K562 (cell line): ENCODE measurements at regions not wholly inside any gene's neighbourhood (a gene's known extent, or its start where the extent isn't known, plus 50 kb on each side); places are given as distances from the start of the nearest gene placed in this dataset.

Experiments
- ATAC-seq: fragments of 200-7000 bp; cut with Tn5 transposase; 3 replicates; pipeline ENCODE4 v1.9.1; 2020; ENCODE audit warnings: moderate library complexity
- BruUV-seq: library from RNA; stranded (reverse); fragments of 400-500 nt; replicated peaks from 2 replicates; lab custom pipeline; 2021; lab: Mats Ljungman, UMichigan
- CTCF ChIA-PET: fragments of 300-600 bp; formaldehyde crosslinking; extraction: SDS; loops from one replicate; lab custom pipeline; 2021; ENCODE audit warnings: low intra/inter-chr PET ratio; lab: Yijun Ruan, JAX
- POLR2A ChIA-PET: fragments of 300-600, 350-650 bp; sonication (Branson Sonifier 250); formaldehyde crosslinking; extraction: SDS; loops from one replicate; lab custom pipeline; 2021; ENCODE audit warnings: antibody characterized with exemption, inconsistent platforms; lab: Yijun Ruan, JAX
- DNase-seq, 4 experiments: peaks; one replicate each; pipeline versions ENCODE4 v3.0.0 to v3.0.0-alpha.2; 2011 to 2018; ENCODE audit warnings: low spot score in 3 of 4, mixed read lengths in 3 of 4; ENCODE audit errors: extremely low read depth in 1 of 4
- FAIRE-seq: peaks from 2 replicates; lab custom pipeline; 2011; peaks lifted over from hg19 to GRCh38; lab: Jason Lieb, UNC
- H2AFZ ChIP-seq: 2 replicates; pipeline ENCODE4 v1.6.0; 2011; ENCODE audit warnings: low read depth, low read length, control low read depth, inconsistent platforms
- H3K27ac ChIP-seq: fragments of 200-600 bp; 3 replicates; pipeline ENCODE4 v1.8.0; 2011; ENCODE audit warnings: low read depth, mild to moderate bottlenecking, control low read depth, inconsistent platforms, low read length, moderate library complexity, mixed read lengths; ENCODE audit errors: extremely low read depth
- H3K27me3 ChIP-seq, 2 experiments: fragments of 300-600 bp in 1 of 2; 2 replicates in 1 of 2; 3 replicates in 1 of 2; pipeline versions ENCODE4 v1.6.0 to v1.8.0; 2011; ENCODE audit warnings: inconsistent platforms in 2 of 2, low read length in 2 of 2, mild to moderate bottlenecking in 1 of 2, mixed read lengths in 1 of 2, moderate library complexity in 1 of 2; ENCODE audit not compliant: control insufficient read depth in 2 of 2, insufficient read depth in 2 of 2
- H3K36me3 ChIP-seq: fragments of 300-600 bp; 3 replicates; pipeline ENCODE4 v1.8.0; 2011; ENCODE audit warnings: mild to moderate bottlenecking, low read length, inconsistent platforms; ENCODE audit not compliant: control insufficient read depth, insufficient read depth
- H3K4me1 ChIP-seq, 2 experiments: fragments of 200-600 bp in 1 of 2; replicated peaks in 1 of 2; 2 replicates in 1 of 2; 3 replicates in 1 of 2; pipeline versions ENCODE4 v1.5.1 to v1.8.0; 2011; ENCODE audit warnings: inconsistent platforms in 2 of 2, low read length in 2 of 2, mild to moderate bottlenecking in 1 of 2, mixed read lengths in 1 of 2, moderate library complexity in 1 of 2; ENCODE audit not compliant: control insufficient read depth in 2 of 2, insufficient read depth in 2 of 2
- H3K4me2 ChIP-seq: 2 replicates; pipeline ENCODE4 v1.6.1; 2011; ENCODE audit warnings: low read length, control low read depth, inconsistent platforms, mixed read lengths; ENCODE audit not compliant: insufficient read depth
- H3K4me3 ChIP-seq: fragments of 200-600 bp; sonication (generic), shearing (Covaris generic); 2 replicates; pipeline ENCODE4 v1.5.1; 2016; ENCODE audit warnings: control low read depth, inconsistent platforms
- H3K79me2 ChIP-seq: fragments of 200-600 bp; 3 replicates; pipeline ENCODE4 v1.8.0; 2011; ENCODE audit warnings: low read length, inconsistent platforms; ENCODE audit not compliant: control insufficient read depth, insufficient read depth
- H3K9ac ChIP-seq, 2 experiments: 2 replicates each; pipeline versions ENCODE4 v1.6.0 to v1.6.1; 2011; ENCODE audit warnings: low read depth in 2 of 2, low read length in 2 of 2, control low read depth in 1 of 2, inconsistent platforms in 1 of 2, mild to moderate bottlenecking in 1 of 2, mixed read lengths in 1 of 2; ENCODE audit not compliant: insufficient read depth in 1 of 2
- H3K9me1 ChIP-seq: one replicate; pipeline ENCODE4 v1.6.0; 2011; ENCODE audit warnings: inconsistent platforms, mild to moderate bottlenecking, low read length, moderate library complexity; ENCODE audit not compliant: control insufficient read depth, insufficient read depth
- H3K9me3 ChIP-seq: replicated peaks from 2 replicates; pipeline ENCODE4 v1.5.1; 2011; ENCODE audit warnings: low read depth, low read length, inconsistent platforms; ENCODE audit not compliant: control insufficient read depth, insufficient read depth
- H4K20me1 ChIP-seq: replicated peaks from 2 replicates; pipeline ENCODE4 v1.6.1; 2011; ENCODE audit warnings: low read length, inconsistent platforms, mixed read lengths; ENCODE audit not compliant: control insufficient read depth, insufficient read depth
- CBX3 ChIP-seq, 2 experiments: IDR thresholded peaks; 1 replicate in 1 of 2; 2 replicates in 1 of 2; pipeline ENCODE4 v1.6.1; 2012; ENCODE audit warnings: inconsistent platforms in 2 of 2, low read length in 2 of 2, borderline replicate concordance in 1 of 2, control low read depth in 1 of 2
- EZH2 ChIP-seq: IDR thresholded peaks from 2 replicates; pipeline ENCODE4 v1.6.1; 2012; ENCODE audit warnings: low read depth, mild to moderate bottlenecking, inconsistent platforms, low read length, borderline replicate concordance
- FOXP1 ChIP-seq: sonication (generic); formaldehyde crosslinking; IDR thresholded peaks from 2 replicates; pipeline ENCODE4 v1.8.0; 2022; ENCODE audit warnings: mild to moderate bottlenecking, missing genetic modification reagents
- HES1 ChIP-seq: fragments of 450-650 bp; IDR thresholded peaks from 2 replicates; pipeline ENCODE4 v1.6.1; 2016; ENCODE audit warnings: low read depth, mild to moderate bottlenecking, moderate library complexity
- KAT2B ChIP-seq: IDR thresholded peaks from one replicate; pipeline ENCODE4 v1.6.1; 2012; ENCODE audit warnings: low read depth, mild to moderate bottlenecking, control low read depth, inconsistent platforms, low read length, moderate library complexity
- MYNN ChIP-seq, 2 experiments: sonication (generic); formaldehyde crosslinking in 1 of 2; IDR thresholded peaks; 2 replicates each; pipeline versions ENCODE4 v1.5.0 to v1.6.1; 2016 to 2020; ENCODE audit warnings: antibody characterized with exemption in 1 of 2, missing genetic modification reagents in 1 of 2
- NR2C1 ChIP-seq, 2 experiments: fragments of 450-650 bp; IDR thresholded peaks; 2 replicates each; pipeline ENCODE4 v1.6.1; 2017; ENCODE audit warnings: mild to moderate bottlenecking in 2 of 2, antibody characterized with exemption in 1 of 2, inconsistent platforms in 1 of 2, missing compliant biosample characterization in 1 of 2, missing genetic modification characterization in 1 of 2
- NR4A1 ChIP-seq, 2 experiments: fragments of 250-450 bp in 1 of 2; fragments of 450-650 bp in 1 of 2; sonication (Bioruptor Pico) in 1 of 2; IDR thresholded peaks; 2 replicates each; pipeline versions ENCODE4 v1.4.0 to v1.6.1; 2016 to 2020; ENCODE audit warnings: mild to moderate bottlenecking in 2 of 2, missing compliant biosample characterization in 1 of 2, missing genetic modification characterization in 1 of 2, moderate library complexity in 1 of 2
- POLR2A ChIP-seq: fragments of 450-650 bp; conservative IDR thresholded peaks from 2 replicates; pipeline ENCODE4 v1.6.1; 2016
- XRCC4 ChIP-seq: IDR thresholded peaks from one replicate; pipeline ENCODE4 v1.6.1; 2011; ENCODE audit not compliant: insufficient read depth, insufficient read length; ENCODE audit errors: extremely low read depth
- ZBTB11 ChIP-seq, 3 experiments: fragments of 200-800 bp in 1 of 3; fragments of 250-450 bp in 1 of 3; fragments of 450-650 bp in 1 of 3; sonication (Bioruptor Pico) in 1 of 3; sonication (Bioruptor generic) in 1 of 3; formaldehyde crosslinking in 1 of 3; IDR thresholded peaks; 2 replicates each; pipeline versions ENCODE4 v1.6.1 to v1.8.0; 2016 to 2022; ENCODE audit warnings: mild to moderate bottlenecking in 2 of 3, missing genetic modification characterization in 2 of 3, missing compliant biosample characterization in 1 of 3, moderate library complexity in 1 of 3
- ZNF143 ChIP-seq: sonication (generic); formaldehyde crosslinking; IDR thresholded peaks from 2 replicates; pipeline ENCODE4 v1.9.0; 2022; ENCODE audit warnings: mild to moderate bottlenecking, missing genetic modification reagents
- ZNF354B ChIP-seq: fragments of 250-450 bp; sonication (Bioruptor Pico); IDR thresholded peaks from 2 replicates; pipeline ENCODE4 v1.4.0; 2020
- ZNF507 ChIP-seq: conservative IDR thresholded peaks from 2 replicates; pipeline ENCODE4 v1.6.1; 2017; ENCODE audit warnings: missing genetic modification characterization, missing compliant biosample characterization
- ZNF780A ChIP-seq: fragments of 250-450 bp; sonication (Bioruptor Pico); IDR thresholded peaks from 2 replicates; pipeline ENCODE4 v1.5.0; 2021; ENCODE audit warnings: mild to moderate bottlenecking
- WGBS: fragments of 100-300 bp; shearing (Covaris generic); methylation state at CpG from one replicate; pipeline ENCODE4 v1.1.6; 2016; ENCODE audit warnings: low coverage, mixed read lengths; ENCODE audit not compliant: insufficient coverage; ENCODE audit errors: missing lambda C conversion rate; 5-methylcytosine and 5-hydroxymethylcytosine counted together
- in situ Hi-C: fragments of 300-500 bp; cut with MboI; formaldehyde crosslinking; loops from 4 replicates; pipeline ENCODE4 v1.15.0; 2018; ENCODE audit warnings: inconsistent platforms, mixed read lengths
- intact Hi-C: fragments of 100-400 bp; cut with micrococcal nuclease; formaldehyde crosslinking; loops from 2 replicates; pipeline ENCODE4 v1.14.2; 2022
- TF ChIP-seq, protein P1 (sequence below): fragments of 450-650 bp; IDR thresholded peaks from 2 replicates; pipeline ENCODE4 v1.6.1; 2014; ENCODE audit warnings: low read depth, mild to moderate bottlenecking, moderate library complexity, borderline replicate concordance

- no peak for TF ChIP-seq NR4A1 (CRISPR knock-in tag; IDR thresholded peaks at IDR 0.05)
- TF ChIP-seq NR4A1 (tag; IDR thresholded peaks at IDR 0.05), result no peak
- TF ChIP-seq ZBTB11 (CRISPR knock-in tag; IDR thresholded peaks at IDR 0.05), result no peak
- no peak for TF ChIP-seq EZH2
- no peak for TF ChIP-seq ZNF143 (CRISPR knock-in tag)
Measured at GRCh38 chr1:72412286-72412685, 129.9 kb upstream of the NEGR1 start (continued).

- Histone ChIP-seq H3K9me1 (no peaks in the 10 kb centered on the region), H3K9ac (no peak overlapping the region), H3K27ac (no peak overlapping the region), H3K36me3 (no peaks in the 10 kb centered on the region), H3K79me2 (no peaks in the 10 kb centered on the region), H4K20me1 (no peaks in the 10 kb centered on the region), H3K4me2 (no peak overlapping the region), H3K27me3 (no peaks in the 10 kb centered on the region), H3K9me3 (peaks cover 2% of the 10 kb centered on the region; the same call in 1 of the 2 replicates), H2AFZ (no peak overlapping the region), H3K4me1 (no peaks in the 10 kb centered on the region), H3K4me3 (no peak overlapping the region)
- intact Hi-C loops (no loop called here), in situ Hi-C loops (no loop called here)
- TF ChIP-seq KAT2B (no peak), ZNF780A (no peak), CBX3 (IDR thresholded peaks at IDR 0.05; ENCODE audit: borderline replicate concordance in 1 of 2, low read length in 2 of 2) (no peak), POLR2A (no peak), ZNF354B (no peak), HES1 (no peak), ZNF507 (no peak), MYNN (IDR thresholded peaks at IDR 0.05) (no peak), MYNN (CRISPR knock-in tag; IDR thresholded peaks at IDR 0.05) (no peak), XRCC4 (no peak), NR2C1 (IDR thresholded peaks at IDR 0.05) (no peak), NR2C1 (tag; IDR thresholded peaks at IDR 0.05) (no peak), FOXP1 (CRISPR knock-in tag) (no peak)
- TF ChIP-seq, protein P1, sequence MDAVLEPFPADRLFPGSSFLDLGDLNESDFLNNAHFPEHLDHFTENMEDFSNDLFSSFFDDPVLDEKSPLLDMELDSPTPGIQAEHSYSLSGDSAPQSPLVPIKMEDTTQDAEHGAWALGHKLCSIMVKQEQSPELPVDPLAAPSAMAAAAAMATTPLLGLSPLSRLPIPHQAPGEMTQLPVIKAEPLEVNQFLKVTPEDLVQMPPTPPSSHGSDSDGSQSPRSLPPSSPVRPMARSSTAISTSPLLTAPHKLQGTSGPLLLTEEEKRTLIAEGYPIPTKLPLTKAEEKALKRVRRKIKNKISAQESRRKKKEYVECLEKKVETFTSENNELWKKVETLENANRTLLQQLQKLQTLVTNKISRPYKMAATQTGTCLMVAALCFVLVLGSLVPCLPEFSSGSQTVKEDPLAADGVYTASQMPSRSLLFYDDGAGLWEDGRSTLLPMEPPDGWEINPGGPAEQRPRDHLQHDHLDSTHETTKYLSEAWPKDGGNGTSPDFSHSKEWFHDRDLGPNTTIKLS, result no peak
- ChIA-PET CTCF (interaction anchor here (0.6 kb wide), 1 partner anchor 14 kb away, joined by 5 read pairs; no protein-coding TSS in a partner anchor), POLR2A (no interaction called here)
- BruUV-seq, result no TSS peak
- ATAC-seq (no peak), FAIRE-seq (no peak), DNase-seq (no peak)
- WGBS, result 0% methylated on average over 2 of the region's 2 CpGs
Measured at GRCh38 chr1:72399807-72400206, 117.5 kb upstream of the NEGR1 start.
